Heart right ventricle (tissue), 16 donors: ENCODE measurements at regions not wholly inside any gene's neighbourhood (a gene's known extent, or its start where the extent isn't known, plus 50 kb on each side); places are given as distances from the start of the nearest gene placed in this dataset.
"Not testable (repeated sequence)": the region's sequence is repeated elsewhere in the genome, so short reads cannot be mapped to it uniquely, and the experiment has no call there.

ENCODE experiments used
- ATAC-seq, 8 donors: fragments of 200-7000 bp; cut with Tn5 transposase; one replicate each; pipeline ENCODE4 v1.9.1; 2020; ENCODE audit warnings: mild to moderate bottlenecking in 8 of 8, moderate library complexity in 8 of 8, moderate number of reproducible peaks in 1 of 8
- DNase-seq, 2 donors: peaks; one replicate each; pipeline ENCODE4 v3.0.0-alpha.2; 2020
- H3K27ac ChIP-seq, 10 donors: fragments of 200-600 bp; sonication (generic) in 2 of 10; one replicate each; pipeline versions ENCODE4 v1.5.0 to v1.8.0; 2020 to 2022; ENCODE audit warnings: mild to moderate bottlenecking in 3 of 10
- H3K27me3 ChIP-seq, 7 donors: fragments of 200-600 bp; one replicate each; pipeline ENCODE4 v1.8.0; 2021 to 2022; ENCODE audit warnings: mild to moderate bottlenecking in 2 of 7
- H3K36me3 ChIP-seq, 9 donors: fragments of 200-600 bp; sonication (generic) in 1 of 9; one replicate each; pipeline versions ENCODE4 v1.5.0 to v1.8.0; 2020 to 2022; ENCODE audit warnings: mild to moderate bottlenecking in 2 of 9
- H3K4me1 ChIP-seq, 9 donors: fragments of 200-600 bp; sonication (generic) in 1 of 9; one replicate each; pipeline versions ENCODE4 v1.5.0 to v1.8.0; 2020 to 2022; ENCODE audit warnings: mild to moderate bottlenecking in 4 of 9
- H3K4me3 ChIP-seq, 10 donors: fragments of 200-600 bp; sonication (generic) in 2 of 10; one replicate each; pipeline versions ENCODE4 v1.5.0 to v1.8.0; 2020 to 2022; ENCODE audit warnings: mild to moderate bottlenecking in 7 of 10, moderate library complexity in 2 of 10
- H3K9me3 ChIP-seq, 11 donors: fragments of 200-600 bp in 10 of 11; sonication (generic) in 2 of 11; one replicate each; pipeline versions ENCODE4 v1.5.0 to v1.8.0; 2013 to 2022; ENCODE audit warnings: mild to moderate bottlenecking in 2 of 11, control low read depth in 1 of 11, moderate library complexity in 1 of 11
- WGBS, 2 donors: extraction: QIAGEN DNeasy Blood & Tissue Kit; methylation state at CpG; one replicate each; pipeline ENCODE4 v1.1.7; 2013; ENCODE audit warnings: inconsistent platforms in 1 of 2; 5-methylcytosine and 5-hydroxymethylcytosine counted together
- intact Hi-C, 10 donors: fragments of 100-400 bp; cut with DNase I; formaldehyde crosslinking; loops; one replicate each; pipeline versions ENCODE4 v1.11.1 to v1.14.2; 2022
- TF ChIP-seq, protein P1 (sequence below), 9 donors: fragments of 200-600 bp; sonication (generic) in 2 of 9; IDR thresholded peaks; one replicate each; pipeline versions ENCODE4 v1.5.0 to v1.8.0; 2021 to 2022; ENCODE audit warnings: antibody characterized with exemption in 9 of 9, mild to moderate bottlenecking in 5 of 9, moderate library complexity in 1 of 9
- donor health status: Arrhythmogenic right ventricular cardiomyopathy.
- donor health status: ischemic (EF 13 %, LVEDD 7.1; RV severe dilation, severe dysfunction).
- donor health status: healthy with polysubstance abuse.
- donor health status: DM: no; HTN: yes; CAD: no.
- donor health status: DM: no; HTN: no; CAD: no.
- donor health status: ischemic (EF 25% LVEDD 6.9; RV normal size, moderate dysfunction).
- donor health status: ischemic (EF 25% LVEDD 5.7; RV mildly dilated, moderate dysfunction).
- donor health status: healthy.
- donor health status: DM: yes; HTN: yes; CAD: no.
- donor health status: Ischemic cardiomyopathy.
- donor health status: ischemic (EF 35%, LVEDD 5.7; RV mildly dilated, moderate dysfunction).
- donor health status: nonischemic (EF 11% LVEDD 7.7; RV severe dilation, severe dysfunction).
- donor health status: DM: yes; HTN: yes; CAD: no.
- donor health status: PGD.
- donor health status: ischemic (EF 29% LVEDD 5.4; RV normal size, mild dysfunction).
- donor health status: nonischemic (EF 23%, LVEDD 6.1; RV moderate dilation, normal function).

DNA sequence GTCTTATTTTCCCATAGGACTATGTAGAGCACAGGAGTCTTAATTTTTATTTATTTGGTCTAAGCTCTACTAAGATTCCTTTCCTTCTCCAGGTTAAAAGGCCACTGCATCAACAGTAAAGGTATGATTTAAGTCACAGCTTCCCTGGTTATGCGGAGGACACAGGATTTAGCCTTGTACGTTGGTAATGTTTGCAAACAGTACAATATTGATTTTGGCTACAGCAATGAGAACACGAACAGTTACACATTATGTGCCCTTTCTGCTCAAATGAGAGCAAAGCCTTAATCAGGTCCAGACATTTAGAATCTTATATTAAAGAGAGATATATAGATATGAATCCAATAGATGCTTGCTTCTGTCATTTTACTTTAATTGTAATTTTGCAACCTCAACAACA is 264.0 kb downstream of the NUF2 start:
- Histone ChIP-seq H3K36me3 (no peaks in the 10 kb centered on the region), H3K4me3 (no peak overlapping the region), H3K4me1 (peaks cover 0 to 4% (median 0%) of the 10 kb centered on the region in 9 donors), H3K27ac (no peak overlapping the region), H3K9me3 (no peaks in the 10 kb centered on the region), H3K27me3 (no peaks in the 10 kb centered on the region)
- ATAC-seq (no peak), DNase-seq (no peak)
- intact Hi-C loops, result no loop called here
- TF ChIP-seq, protein P1, sequence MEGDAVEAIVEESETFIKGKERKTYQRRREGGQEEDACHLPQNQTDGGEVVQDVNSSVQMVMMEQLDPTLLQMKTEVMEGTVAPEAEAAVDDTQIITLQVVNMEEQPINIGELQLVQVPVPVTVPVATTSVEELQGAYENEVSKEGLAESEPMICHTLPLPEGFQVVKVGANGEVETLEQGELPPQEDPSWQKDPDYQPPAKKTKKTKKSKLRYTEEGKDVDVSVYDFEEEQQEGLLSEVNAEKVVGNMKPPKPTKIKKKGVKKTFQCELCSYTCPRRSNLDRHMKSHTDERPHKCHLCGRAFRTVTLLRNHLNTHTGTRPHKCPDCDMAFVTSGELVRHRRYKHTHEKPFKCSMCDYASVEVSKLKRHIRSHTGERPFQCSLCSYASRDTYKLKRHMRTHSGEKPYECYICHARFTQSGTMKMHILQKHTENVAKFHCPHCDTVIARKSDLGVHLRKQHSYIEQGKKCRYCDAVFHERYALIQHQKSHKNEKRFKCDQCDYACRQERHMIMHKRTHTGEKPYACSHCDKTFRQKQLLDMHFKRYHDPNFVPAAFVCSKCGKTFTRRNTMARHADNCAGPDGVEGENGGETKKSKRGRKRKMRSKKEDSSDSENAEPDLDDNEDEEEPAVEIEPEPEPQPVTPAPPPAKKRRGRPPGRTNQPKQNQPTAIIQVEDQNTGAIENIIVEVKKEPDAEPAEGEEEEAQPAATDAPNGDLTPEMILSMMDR (IDR thresholded peaks at IDR 0.05), result no peak
- 86 to 91% methylated on average over 3 of the region's 3 CpGs for WGBS, 2 donors

DNA sequence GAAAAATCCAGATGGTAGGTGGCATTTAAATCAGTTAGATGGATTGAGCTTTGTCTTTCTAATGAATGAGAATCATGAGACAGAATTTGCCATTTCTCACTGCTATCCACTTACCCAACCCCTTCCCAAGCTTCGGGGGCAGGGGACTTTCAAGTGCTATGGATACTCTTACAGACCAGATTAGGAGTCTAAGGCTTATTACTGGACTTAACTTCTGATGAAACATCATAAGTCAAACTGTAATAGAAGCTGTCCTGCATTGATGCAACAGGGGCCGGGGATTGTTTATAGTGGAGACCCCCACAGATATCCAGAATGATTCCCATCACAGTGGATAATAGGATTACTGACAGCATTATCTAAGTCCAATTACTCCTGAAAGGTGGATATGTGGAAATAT is 267.0 kb downstream of the NUF2 start:
- intact Hi-C loops, result no loop called here
- peaks cover 0 to under 1% (median 0%) of the 10 kb centered on the region in 9 donors for H3K4me1 ChIP-seq
- DNase-seq, result no peak
- no peaks in the 10 kb centered on the region for H3K27me3 ChIP-seq
- no peak overlapping the region for H3K4me3 ChIP-seq
- no peaks in the 10 kb centered on the region for H3K9me3 ChIP-seq
- TF ChIP-seq, protein P1 (IDR thresholded peaks at IDR 0.05), result no peak
- 85 to 86% methylated on average over 2 of the region's 2 CpGs for WGBS, 2 donors
- ATAC-seq, result no peak
- no peaks in the 10 kb centered on the region for H3K36me3 ChIP-seq
- H3K27ac ChIP-seq, result no peak overlapping the region

DNA sequence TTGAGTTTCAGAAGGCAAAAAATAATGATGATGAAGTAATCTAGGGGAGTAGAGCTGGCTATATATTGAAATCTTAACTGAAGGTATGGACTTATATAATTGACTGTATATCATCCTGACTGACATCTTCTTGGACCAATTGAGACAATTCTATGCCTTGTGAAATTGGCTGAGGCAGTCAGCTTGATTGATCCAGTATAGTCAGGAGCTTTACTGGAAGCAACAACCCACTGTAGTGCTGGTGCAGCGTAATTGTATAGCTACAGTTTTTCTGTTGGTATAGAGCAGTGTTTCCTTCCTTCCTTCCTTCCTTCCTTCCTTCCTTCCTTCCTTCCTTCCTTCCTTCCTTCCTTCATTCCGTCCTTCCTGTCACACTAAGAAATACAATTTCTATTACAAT is 268.0 kb downstream of the NUF2 start:
- WGBS, 2 donors, result 59 to 80% methylated on average over 2 of the region's 2 CpGs
- Histone ChIP-seq H3K4me3 (no peak overlapping the region), H3K27me3 (no peaks in the 10 kb centered on the region), H3K27ac (no peak overlapping the region), H3K4me1 (no peaks in the 10 kb centered on the region), H3K9me3 (no peaks in the 10 kb centered on the region), H3K36me3 (no peaks in the 10 kb centered on the region)
- ATAC-seq, result no peak
- intact Hi-C loops, result no loop called here
- TF ChIP-seq, protein P1 (IDR thresholded peaks at IDR 0.05), result no peak
- no peak for DNase-seq

DNA sequence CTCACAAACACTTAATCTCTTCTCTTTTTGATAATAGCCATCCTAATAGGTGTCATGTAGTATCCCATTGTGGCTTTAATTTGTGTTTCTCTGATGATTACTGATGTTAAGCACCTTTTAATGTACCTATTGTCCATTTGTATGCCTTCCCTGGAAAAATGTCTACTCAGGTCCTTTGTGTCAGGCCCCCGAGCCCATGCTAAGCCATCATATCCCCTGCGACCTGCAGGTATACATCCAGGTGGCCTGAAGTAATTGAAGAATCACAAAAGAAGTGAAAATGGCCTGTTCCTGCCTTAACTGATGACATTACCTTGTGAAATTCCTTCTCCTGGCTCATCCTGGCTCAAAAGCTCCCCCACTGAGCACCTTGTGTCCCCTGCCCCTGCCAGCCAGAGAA is 269.4 kb downstream of the NUF2 start:
- not testable (repeated sequence) for H3K9me3 ChIP-seq
- 74 to 76% methylated on average over 2 of the region's 2 CpGs for WGBS, 2 donors

DNA sequence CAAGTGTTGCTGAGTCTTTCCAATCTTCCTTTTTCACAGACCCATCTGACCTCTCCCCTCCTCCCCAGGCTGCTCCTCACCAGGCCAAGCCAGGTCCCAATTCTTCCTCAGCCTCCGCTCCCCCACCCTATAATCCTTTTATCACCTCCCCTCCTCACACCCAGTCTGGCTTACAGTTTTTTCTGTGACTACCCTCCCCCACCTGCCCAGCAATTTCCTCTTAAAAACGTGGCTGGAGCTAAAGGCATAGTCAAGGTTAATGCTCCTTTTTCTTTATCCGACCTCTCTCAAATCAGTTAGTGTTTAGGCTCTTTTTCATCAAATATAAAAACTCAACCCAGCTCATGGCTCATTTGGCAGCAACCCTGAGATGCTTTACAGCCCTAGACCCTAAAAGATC is 270.9 kb downstream of the NUF2 start:
- H3K4me3 ChIP-seq, intact Hi-C loops, H3K9me3 ChIP-seq, H3K27me3 ChIP-seq, H3K4me1 ChIP-seq, ATAC-seq, H3K36me3 ChIP-seq, DNase-seq, H3K27ac ChIP-seq: not testable (repeated sequence)
- 60 to 69% methylated on average over 3 of the region's 3 CpGs for WGBS, 2 donors

More for the DNA sequence above, 269.4 kb downstream of the NUF2 start:
- H3K4me3 ChIP-seq, H3K27me3 ChIP-seq, DNase-seq, ATAC-seq, intact Hi-C loops, H3K4me1 ChIP-seq, H3K27ac ChIP-seq, H3K36me3 ChIP-seq: not testable (repeated sequence)

DNA sequence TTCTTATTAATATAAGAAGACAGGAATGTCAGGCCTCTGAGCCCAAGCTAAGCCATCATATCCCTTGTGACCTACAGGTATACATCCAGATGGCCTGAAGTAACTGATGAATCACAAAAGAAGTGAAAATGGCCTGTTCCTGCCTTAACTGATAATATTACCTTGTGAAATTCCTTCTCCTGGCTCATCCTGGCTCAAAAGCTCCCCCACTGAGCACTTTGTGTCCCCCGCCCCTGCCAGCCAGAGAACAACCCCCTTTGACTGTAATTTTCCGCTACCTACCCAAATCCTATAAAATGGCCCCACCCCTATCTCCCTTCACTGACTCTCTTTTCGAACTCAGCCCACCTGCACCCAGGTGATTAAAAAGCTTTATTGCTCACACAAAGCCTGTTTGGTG is 274.4 kb downstream of the NUF2 start:
- H3K4me3 ChIP-seq, H3K27ac ChIP-seq, H3K4me1 ChIP-seq, intact Hi-C loops, ATAC-seq, H3K27me3 ChIP-seq, H3K36me3 ChIP-seq, DNase-seq, H3K9me3 ChIP-seq: not testable (repeated sequence)
- WGBS, 2 donors, result 77 to 79% methylated on average over 3 of the region's 3 CpGs
